GM18907 (cell line): ENCODE measurements at regions not wholly inside any gene's neighbourhood (a gene's known extent, or its start where the extent isn't known, plus 50 kb on each side); places are given as distances from the start of the nearest gene placed in this dataset.
A peak's percentile ranks its signal among the peaks of the same experiment; 100 is the strongest.

ENCODE experiments used
- ATAC-seq: cut with Tn5 transposase; IDR thresholded peaks from one replicate; pipeline ENCODE4 v1.9.1; 2021; ENCODE audit warnings: mild to moderate bottlenecking, moderate library complexity; ENCODE audit not compliant: unreplicated experiment

DNA sequence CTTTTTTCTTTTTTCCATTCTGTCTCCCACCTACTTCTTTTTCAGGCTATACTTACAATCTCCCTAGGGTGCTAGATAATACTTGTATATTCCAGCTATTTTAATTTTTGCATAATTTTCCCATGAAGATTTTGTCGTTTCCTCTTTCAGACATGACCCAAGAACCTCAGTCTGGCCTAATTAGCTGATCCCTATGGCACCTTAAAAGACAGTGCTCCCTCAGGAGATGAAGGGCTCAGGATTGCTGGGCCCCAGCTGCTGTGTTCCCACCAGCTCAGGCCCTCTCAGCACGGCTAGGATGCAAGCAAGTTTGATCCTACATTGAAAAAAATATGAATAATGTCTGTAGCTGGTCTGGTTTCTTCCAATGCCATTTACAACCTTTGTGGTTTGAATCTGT, 55.0 kb upstream of the RGS5 start:
- ATAC-seq: no peak

DNA sequence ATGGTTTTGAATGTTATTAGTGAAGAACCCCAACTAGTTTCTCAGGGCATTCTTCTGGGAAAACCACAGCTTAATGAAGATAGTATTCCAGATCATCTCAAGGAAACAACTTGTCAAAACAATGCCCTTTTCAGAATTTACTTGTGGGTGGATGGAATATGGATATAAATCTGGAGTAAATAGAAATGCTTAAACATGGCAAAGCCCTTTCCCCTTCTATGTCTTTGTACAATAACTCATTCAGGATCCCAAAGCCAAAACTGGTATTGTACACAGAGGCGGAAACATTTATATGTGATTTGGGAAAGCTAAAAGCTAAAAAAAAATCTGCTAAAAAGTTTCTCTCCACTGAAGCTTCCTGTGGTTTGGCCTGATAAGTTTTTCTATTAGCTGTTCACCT, 55.5 kb upstream of the RGS5 start:
- no peak for ATAC-seq

- peak; percentile 89 for ATAC-seq
These were observed 57.7 kb upstream of the NUF2 start for GRCh38 chr1:163263818-163264655.

- ATAC-seq: no peak
These were observed 56.2 kb upstream of the NUF2 start for GRCh38 chr1:163265547-163265946.

DNA sequence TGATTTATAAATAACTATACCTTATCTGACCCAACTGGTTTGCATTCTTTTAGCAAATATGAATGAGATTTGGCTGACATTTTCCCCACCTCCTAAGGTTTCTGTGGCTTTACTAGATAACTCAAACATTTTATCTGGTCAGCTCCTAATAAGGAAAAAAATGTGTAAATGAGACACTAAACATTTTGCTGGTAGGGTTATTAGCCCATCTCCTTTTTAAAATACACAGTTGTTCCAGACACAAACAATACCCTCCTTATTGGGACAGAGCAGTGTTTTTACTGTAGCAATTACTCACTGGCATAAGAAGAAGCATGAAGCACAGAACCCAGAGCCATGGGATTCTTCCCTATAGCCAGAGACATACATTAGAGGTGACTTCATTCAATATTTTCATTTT, 53.8 kb upstream of the NUF2 start:
- no peak for ATAC-seq

- no peak for ATAC-seq
These were observed 50.2 kb upstream of the NUF2 start for GRCh38 chr1:163271535-163271934.
